Stomach smooth muscle (tissue), 2 donors: ENCODE measurements at regions not wholly inside any gene's neighbourhood (a gene's known extent, or its start where the extent isn't known, plus 50 kb on each side); places are given as distances from the start of the nearest gene placed in this dataset.
"Not testable (repeated sequence)": the region's sequence is repeated elsewhere in the genome, so short reads cannot be mapped to it uniquely, and the experiment has no call there.

Experiments used
- H3K27ac ChIP-seq: one replicate; pipeline ENCODE4 v1.7.0; 2013; ENCODE audit warnings: mild to moderate bottlenecking, low read length, inconsistent platforms
- H3K27me3 ChIP-seq, 2 donors: one replicate each; pipeline ENCODE4 v1.7.0; 2013; ENCODE audit warnings: low read length in 2 of 2; ENCODE audit not compliant: insufficient read depth in 2 of 2, control insufficient read depth in 1 of 2
- H3K36me3 ChIP-seq, 2 donors: one replicate each; pipeline ENCODE4 v1.7.0; 2013; ENCODE audit warnings: low read length in 2 of 2; ENCODE audit not compliant: control insufficient read depth in 2 of 2, insufficient read depth in 2 of 2
- H3K4me1 ChIP-seq: one replicate; pipeline ENCODE4 v1.7.0; 2013; ENCODE audit warnings: low read length; ENCODE audit not compliant: control insufficient read depth, insufficient read depth
- H3K4me3 ChIP-seq, 2 donors: one replicate each; pipeline ENCODE4 v1.7.0; 2013; ENCODE audit warnings: low read length in 2 of 2
- H3K9ac ChIP-seq, 2 donors: one replicate each; pipeline ENCODE4 v1.7.0; 2013; ENCODE audit warnings: low read length in 2 of 2, mild to moderate bottlenecking in 1 of 2
- H3K9me3 ChIP-seq, 2 donors: one replicate each; pipeline ENCODE4 v1.7.0; 2013; ENCODE audit warnings: low read length in 2 of 2; ENCODE audit not compliant: control insufficient read depth in 2 of 2
- donor health status: healthy.
- donor health status: Pancreatic carcinoma.

- not testable (repeated sequence) for H3K4me1 ChIP-seq, H3K9me3 ChIP-seq, H3K9ac ChIP-seq, H3K4me3 ChIP-seq, H3K27ac ChIP-seq, H3K27me3 ChIP-seq, H3K36me3 ChIP-seq
Measured at GRCh38 chr20:51927970-51928369, 125.6 kb upstream of the SALL4 start.

- Histone ChIP-seq H3K9me3 (no peaks in the 10 kb centered on the region), H3K27me3 (no peaks in the 10 kb centered on the region), H3K36me3 (no peaks in the 10 kb centered on the region), H3K4me1 (no peaks in the 10 kb centered on the region), H3K9ac (no peak overlapping the region), H3K27ac (no peak overlapping the region), H3K4me3 (no peak overlapping the region)
Measured at GRCh38 chr20:51926670-51927305, 124.5 kb upstream of the SALL4 start.

- H3K9ac ChIP-seq = no peak overlapping the region
- no peaks in the 10 kb centered on the region for H3K4me1 ChIP-seq
- no peak overlapping the region for H3K27ac ChIP-seq
- H3K36me3 ChIP-seq = no peaks in the 10 kb centered on the region
- no peaks in the 10 kb centered on the region for H3K27me3 ChIP-seq
- H3K9me3 ChIP-seq = no peaks in the 10 kb centered on the region
- no peak overlapping the region for H3K4me3 ChIP-seq
Measured at GRCh38 chr20:51924509-51924908, 122.2 kb upstream of the SALL4 start.

GRCh38 chr20:51923633-51924032 lies 121.3 kb upstream of the SALL4 start:
- Histone ChIP-seq H3K36me3 (no peaks in the 10 kb centered on the region), H3K4me3 (no peak overlapping the region), H3K27ac (no peak overlapping the region), H3K9ac (no peak overlapping the region), H3K9me3 (no peaks in the 10 kb centered on the region), H3K4me1 (no peaks in the 10 kb centered on the region), H3K27me3 (no peaks in the 10 kb centered on the region)

- H3K27me3 ChIP-seq, H3K9me3 ChIP-seq, H3K9ac ChIP-seq, H3K27ac ChIP-seq, H3K4me3 ChIP-seq, H3K4me1 ChIP-seq, H3K36me3 ChIP-seq: not testable (repeated sequence)
Measured at GRCh38 chr20:51922812-51923211, 120.5 kb upstream of the SALL4 start.

- Histone ChIP-seq H3K9ac (no peak overlapping the region), H3K27ac (no peak overlapping the region), H3K27me3 (no peaks in the 10 kb centered on the region), H3K9me3 (no peaks in the 10 kb centered on the region), H3K4me3 (no peak overlapping the region), H3K4me1 (no peaks in the 10 kb centered on the region), H3K36me3 (no peaks in the 10 kb centered on the region)
Measured at GRCh38 chr20:51918561-51918960, 116.2 kb upstream of the SALL4 start.

GRCh38 chr20:51917886-51918535 lies 115.7 kb upstream of the SALL4 start:
- H3K9me3 ChIP-seq = no peaks in the 10 kb centered on the region
- H3K4me3 ChIP-seq = no peak overlapping the region
- no peak overlapping the region for H3K9ac ChIP-seq
- no peaks in the 10 kb centered on the region for H3K36me3 ChIP-seq
- H3K27ac ChIP-seq = no peak overlapping the region
- no peaks in the 10 kb centered on the region for H3K4me1 ChIP-seq
- H3K27me3 ChIP-seq = no peaks in the 10 kb centered on the region

GRCh38 chr20:51916244-51916643 lies 113.9 kb upstream of the SALL4 start:
- Histone ChIP-seq H3K9ac (no peak overlapping the region), H3K4me1 (no peaks in the 10 kb centered on the region), H3K27me3 (no peaks in the 10 kb centered on the region), H3K27ac (no peak overlapping the region), H3K9me3 (no peaks in the 10 kb centered on the region), H3K4me3 (no peak overlapping the region), H3K36me3 (no peaks in the 10 kb centered on the region)

- Histone ChIP-seq H3K27me3 (no peaks in the 10 kb centered on the region), H3K4me3 (no peak overlapping the region), H3K36me3 (no peaks in the 10 kb centered on the region), H3K9ac (no peak overlapping the region), H3K27ac (no peak overlapping the region), H3K4me1 (no peaks in the 10 kb centered on the region), H3K9me3 (no peaks in the 10 kb centered on the region)
Measured at GRCh38 chr20:51914758-51915157, 112.4 kb upstream of the SALL4 start.

GRCh38 chr20:51910321-51911050 lies 108.2 kb upstream of the SALL4 start:
- H3K9ac ChIP-seq = no peak overlapping the region
- H3K36me3 ChIP-seq = no peaks in the 10 kb centered on the region
- H3K27ac ChIP-seq = no peak overlapping the region
- H3K27me3 ChIP-seq = no peaks in the 10 kb centered on the region
- no peak overlapping the region for H3K4me3 ChIP-seq
- H3K4me1 ChIP-seq = no peaks in the 10 kb centered on the region
- H3K9me3 ChIP-seq = no peaks in the 10 kb centered on the region

- H3K36me3 ChIP-seq = no peaks in the 10 kb centered on the region
- no peaks in the 10 kb centered on the region for H3K9me3 ChIP-seq
- no peak overlapping the region for H3K9ac ChIP-seq
- H3K4me3 ChIP-seq = no peak overlapping the region
- no peaks in the 10 kb centered on the region for H3K27me3 ChIP-seq
- no peaks in the 10 kb centered on the region for H3K4me1 ChIP-seq
- no peak overlapping the region for H3K27ac ChIP-seq
Measured at GRCh38 chr20:51906679-51907078, 104.4 kb upstream of the SALL4 start.
